Suprapubic skin (tissue), 4 donors: ENCODE measurements at regions not wholly inside any gene's neighbourhood (a gene's known extent, or its start where the extent isn't known, plus 50 kb on each side); places are given as distances from the start of the nearest gene placed in this dataset.

Source experiments
- DNase-seq, 2 donors: peaks; one replicate each; pipeline ENCODE4 v3.0.0-alpha.2; 2019; ENCODE audit warnings: low spot score in 2 of 2
- H3K27ac ChIP-seq: fragments of 200-600 bp; sonication (generic); one replicate; pipeline ENCODE4 v1.5.1; 2019
- H3K27me3 ChIP-seq: fragments of 200-600 bp; sonication (generic); one replicate; pipeline ENCODE4 v1.5.1; 2019
- H3K36me3 ChIP-seq: fragments of 200-600 bp; sonication (generic); one replicate; pipeline ENCODE4 v1.5.1; 2019
- H3K4me1 ChIP-seq: fragments of 200-600 bp; sonication (generic); one replicate; pipeline ENCODE4 v1.5.1; 2019
- H3K4me3 ChIP-seq: fragments of 200-600 bp; sonication (generic); one replicate; pipeline ENCODE4 v1.5.1; 2019; ENCODE audit warnings: mild to moderate bottlenecking
- H3K9me3 ChIP-seq: fragments of 200-600 bp; sonication (generic); one replicate; pipeline ENCODE4 v1.5.1; 2019
- CTCF ChIP-seq, 2 donors: fragments of 200-600 bp in 1 of 2; fragments of 450-650 bp in 1 of 2; sonication (generic) in 1 of 2; IDR thresholded peaks; one replicate each; pipeline ENCODE4 v1.5.1; 2016 to 2019; ENCODE audit warnings: antibody characterized with exemption in 2 of 2, mild to moderate bottlenecking in 1 of 2, moderate library complexity in 1 of 2
- EP300 ChIP-seq: sonication (generic); formaldehyde crosslinking; IDR thresholded peaks from one replicate; pipeline ENCODE4 v1.6.1; 2017; ENCODE audit warnings: antibody characterized with exemption
- POLR2A ChIP-seq, 2 donors: fragments of 450-650 bp; IDR thresholded peaks; one replicate each; pipeline ENCODE4 v1.6.1; 2017; ENCODE audit warnings: antibody characterized with exemption in 2 of 2, mild to moderate bottlenecking in 2 of 2, moderate library complexity in 2 of 2
- POLR2AphosphoS5 ChIP-seq, 3 donors: sonication (generic); formaldehyde crosslinking; IDR thresholded peaks; one replicate each; pipeline ENCODE4 v1.6.1; 2017; ENCODE audit warnings: antibody characterized with exemption in 3 of 3
- WGBS: methylation state at CpG from one replicate; pipeline ENCODE4 v1.1.5; 2018; 5-methylcytosine and 5-hydroxymethylcytosine counted together

DNA sequence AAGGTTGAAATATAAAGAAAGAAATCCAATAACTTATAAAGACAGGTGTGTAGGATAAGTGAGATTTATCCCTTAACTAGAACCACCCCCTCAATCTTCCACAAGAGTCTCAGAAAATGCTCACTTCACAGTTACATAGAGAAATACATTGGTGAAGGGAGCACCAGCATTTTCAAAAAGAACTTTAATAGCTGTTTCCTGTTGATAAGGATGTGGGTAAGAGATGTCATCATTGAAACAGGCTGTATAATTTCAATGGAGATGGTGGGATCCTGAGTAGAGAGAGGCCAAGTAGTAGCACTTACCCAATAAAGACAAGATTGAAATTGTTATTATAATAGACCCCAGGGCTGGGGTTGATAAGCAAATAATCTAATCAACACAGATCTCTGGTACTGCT lies 162.2 kb upstream of the TACR1 start:
- no peak overlapping the region for H3K4me3 ChIP-seq
- TF ChIP-seq CTCF (IDR thresholded peaks at IDR 0.05) (no peak), POLR2AphosphoS5 (IDR thresholded peaks at IDR 0.05) (no peak), POLR2A (IDR thresholded peaks at IDR 0.05) (no peak), EP300 (no peak)
- no peaks in the 10 kb centered on the region for H3K9me3 ChIP-seq
- no peak for DNase-seq
- no peaks in the 10 kb centered on the region for H3K36me3 ChIP-seq
- no peaks in the 10 kb centered on the region for H3K4me1 ChIP-seq
- H3K27ac ChIP-seq: no peak overlapping the region
- no peaks in the 10 kb centered on the region for H3K27me3 ChIP-seq

GRCh38 chr2:75360945-75361344 lies 161.6 kb upstream of the TACR1 start:
- no peak for DNase-seq
- H3K27me3 ChIP-seq: no peaks in the 10 kb centered on the region
- H3K4me3 ChIP-seq: no peak overlapping the region
- no peaks in the 10 kb centered on the region for H3K36me3 ChIP-seq
- no peaks in the 10 kb centered on the region for H3K9me3 ChIP-seq
- TF ChIP-seq CTCF (IDR thresholded peaks at IDR 0.05) (no peak), POLR2A (IDR thresholded peaks at IDR 0.05) (no peak), EP300 (no peak), POLR2AphosphoS5 (IDR thresholded peaks at IDR 0.05) (no peak)
- H3K4me1 ChIP-seq: no peaks in the 10 kb centered on the region
- no peak overlapping the region for H3K27ac ChIP-seq
- WGBS: 73% methylated on average over 1 of the region's 1 CpG

- Histone ChIP-seq H3K9me3 (no peaks in the 10 kb centered on the region), H3K4me3 (no peak overlapping the region), H3K27ac (no peak overlapping the region), H3K36me3 (no peaks in the 10 kb centered on the region), H3K4me1 (no peaks in the 10 kb centered on the region), H3K27me3 (no peaks in the 10 kb centered on the region)
- WGBS: 29% methylated on average over 2 of the region's 2 CpGs
- DNase-seq: no peak
- TF ChIP-seq POLR2AphosphoS5 (IDR thresholded peaks at IDR 0.05) (no peak), EP300 (no peak), POLR2A (IDR thresholded peaks at IDR 0.05) (no peak), CTCF (IDR thresholded peaks at IDR 0.05) (no peak)
Measured at GRCh38 chr2:75356865-75357264, 157.5 kb upstream of the TACR1 start.

- DNase-seq: no peak
- Histone ChIP-seq H3K4me3 (no peak overlapping the region), H3K27ac (no peak overlapping the region), H3K27me3 (no peaks in the 10 kb centered on the region), H3K36me3 (no peaks in the 10 kb centered on the region), H3K4me1 (no peaks in the 10 kb centered on the region), H3K9me3 (no peaks in the 10 kb centered on the region)
- no peak for TF ChIP-seq CTCF (IDR thresholded peaks at IDR 0.05)
- no peak for TF ChIP-seq POLR2AphosphoS5 (IDR thresholded peaks at IDR 0.05)
- TF ChIP-seq POLR2A (IDR thresholded peaks at IDR 0.05): no peak
- TF ChIP-seq EP300: no peak
Measured at GRCh38 chr2:75353131-75353530, 153.8 kb upstream of the TACR1 start.

GRCh38 chr2:75348307-75348706 lies 149.0 kb upstream of the TACR1 start:
- TF ChIP-seq CTCF (IDR thresholded peaks at IDR 0.05): no peak
- TF ChIP-seq EP300: no peak
- TF ChIP-seq POLR2AphosphoS5 (IDR thresholded peaks at IDR 0.05): no peak
- no peak for TF ChIP-seq POLR2A (IDR thresholded peaks at IDR 0.05)
- 46% methylated on average over 1 of the region's 1 CpG for WGBS
- H3K27me3 ChIP-seq: no peaks in the 10 kb centered on the region
- H3K9me3 ChIP-seq: no peaks in the 10 kb centered on the region
- no peak overlapping the region for H3K27ac ChIP-seq
- no peaks in the 10 kb centered on the region for H3K36me3 ChIP-seq
- no peaks in the 10 kb centered on the region for H3K4me1 ChIP-seq
- no peak for DNase-seq
- H3K4me3 ChIP-seq: no peak overlapping the region
